ENCODE measurements at regions not wholly inside any gene's neighbourhood (a gene's known extent, or its start where the extent isn't known, plus 50 kb on each side); places are given as distances from the start of the nearest gene placed in this dataset.

- no peaks in the 10 kb centered on the region for H3K36me3 ChIP-seq (ENCODE audit: control insufficient read depth, insufficient read depth, low read length)
- H3K27me3 ChIP-seq (ENCODE audit: control insufficient read depth, insufficient read depth, low read length): no peaks in the 10 kb centered on the region
- no peak overlapping the region for H3K27ac ChIP-seq (ENCODE audit: low read depth, low read length)
- no peak for DNase-seq (ENCODE audit: low read depth in 4 of 6, low spot score in 6 of 6)
- H3K9me3 ChIP-seq (ENCODE audit: control insufficient read depth, insufficient read depth, low read length): no peaks in the 10 kb centered on the region
- no peak overlapping the region for H3K4me3 ChIP-seq (ENCODE audit: low read depth, low read length)
- H3K4me1 ChIP-seq (ENCODE audit: control insufficient read depth, insufficient read depth, low read length): no peaks in the 10 kb centered on the region
Measured at GRCh38 chr11:79561496-79561895, 120.7 kb upstream of the TENM4 start.

GRCh38 chr11:79550809-79551208 is 110.0 kb upstream of the TENM4 start:
- Histone ChIP-seq H3K27me3 (ENCODE audit: control insufficient read depth, insufficient read depth, low read length) (no peaks in the 10 kb centered on the region), H3K4me1 (ENCODE audit: control insufficient read depth, insufficient read depth, low read length) (no peaks in the 10 kb centered on the region), H3K9me3 (ENCODE audit: control insufficient read depth, insufficient read depth, low read length) (no peaks in the 10 kb centered on the region), H3K27ac (ENCODE audit: low read depth, low read length) (no peak overlapping the region), H3K4me3 (ENCODE audit: low read depth, low read length) (no peak overlapping the region), H3K36me3 (ENCODE audit: control insufficient read depth, insufficient read depth, low read length) (no peaks in the 10 kb centered on the region)
- DNase-seq (ENCODE audit: low read depth in 4 of 6, low spot score in 6 of 6): peak in 1 of 6 donors; percentile 22

GRCh38 chr11:79547256-79547655 is 106.4 kb upstream of the TENM4 start:
- H3K36me3 ChIP-seq (ENCODE audit: control insufficient read depth, insufficient read depth, low read length): no peaks in the 10 kb centered on the region
- no peaks in the 10 kb centered on the region for H3K27me3 ChIP-seq (ENCODE audit: control insufficient read depth, insufficient read depth, low read length)
- DNase-seq (ENCODE audit: low read depth in 4 of 6, low spot score in 6 of 6): no peak
- no peak overlapping the region for H3K4me3 ChIP-seq (ENCODE audit: low read depth, low read length)
- H3K9me3 ChIP-seq (ENCODE audit: control insufficient read depth, insufficient read depth, low read length): no peaks in the 10 kb centered on the region
- no peak overlapping the region for H3K27ac ChIP-seq (ENCODE audit: low read depth, low read length)
- no peaks in the 10 kb centered on the region for H3K4me1 ChIP-seq (ENCODE audit: control insufficient read depth, insufficient read depth, low read length)

GRCh38 chr11:79546351-79546750 is 105.5 kb upstream of the TENM4 start:
- 47% methylated on average over 6 of the region's 8 CpGs for WGBS (ENCODE audit: insufficient coverage)
- Histone ChIP-seq H3K4me1 (ENCODE audit: control insufficient read depth, insufficient read depth, low read length) (no peaks in the 10 kb centered on the region), H3K27ac (ENCODE audit: low read depth, low read length) (no peak overlapping the region), H3K4me3 (ENCODE audit: low read depth, low read length) (no peak overlapping the region), H3K27me3 (ENCODE audit: control insufficient read depth, insufficient read depth, low read length) (no peaks in the 10 kb centered on the region), H3K9me3 (ENCODE audit: control insufficient read depth, insufficient read depth, low read length) (no peaks in the 10 kb centered on the region), H3K36me3 (ENCODE audit: control insufficient read depth, insufficient read depth, low read length) (no peaks in the 10 kb centered on the region)
- peak in 1 of 6 donors; percentile 41 for DNase-seq (ENCODE audit: low read depth in 4 of 6, low spot score in 6 of 6)

GRCh38 chr11:79544361-79544760 is 103.5 kb upstream of the TENM4 start:
- H3K27ac ChIP-seq (ENCODE audit: low read depth, low read length): no peak overlapping the region
- 80% methylated on average over 1 of the region's 2 CpGs for WGBS (ENCODE audit: insufficient coverage)
- no peaks in the 10 kb centered on the region for H3K27me3 ChIP-seq (ENCODE audit: control insufficient read depth, insufficient read depth, low read length)
- H3K9me3 ChIP-seq (ENCODE audit: control insufficient read depth, insufficient read depth, low read length): no peaks in the 10 kb centered on the region
- DNase-seq (ENCODE audit: low read depth in 4 of 6, low spot score in 6 of 6): no peak
- H3K4me1 ChIP-seq (ENCODE audit: control insufficient read depth, insufficient read depth, low read length): no peaks in the 10 kb centered on the region
- no peak overlapping the region for H3K4me3 ChIP-seq (ENCODE audit: low read depth, low read length)
- H3K36me3 ChIP-seq (ENCODE audit: control insufficient read depth, insufficient read depth, low read length): no peaks in the 10 kb centered on the region

GRCh38 chr11:79543101-79543500 is 102.3 kb upstream of the TENM4 start:
- WGBS (ENCODE audit: insufficient coverage): 38% methylated on average over 1 of the region's 1 CpG

GRCh38 chr11:79541466-79541865 is 100.6 kb upstream of the TENM4 start:
- no peak overlapping the region for H3K4me3 ChIP-seq (ENCODE audit: low read depth, low read length)
- DNase-seq (ENCODE audit: low read depth in 4 of 6, low spot score in 6 of 6): peak in 1 of 6 donors; percentile 73
- no peak overlapping the region for H3K27ac ChIP-seq (ENCODE audit: low read depth, low read length)
- no peaks in the 10 kb centered on the region for H3K27me3 ChIP-seq (ENCODE audit: control insufficient read depth, insufficient read depth, low read length)
- no peaks in the 10 kb centered on the region for H3K9me3 ChIP-seq (ENCODE audit: control insufficient read depth, insufficient read depth, low read length)
- H3K4me1 ChIP-seq (ENCODE audit: control insufficient read depth, insufficient read depth, low read length): no peaks in the 10 kb centered on the region
- H3K36me3 ChIP-seq (ENCODE audit: control insufficient read depth, insufficient read depth, low read length): no peaks in the 10 kb centered on the region
- 40% methylated on average over 1 of the region's 4 CpGs for WGBS (ENCODE audit: insufficient coverage)

More at GRCh38 chr11:79543101-79543500, 102.3 kb upstream of the TENM4 start:
- Histone ChIP-seq H3K36me3 (ENCODE audit: control insufficient read depth, insufficient read depth, low read length) (no peaks in the 10 kb centered on the region), H3K9me3 (ENCODE audit: control insufficient read depth, insufficient read depth, low read length) (no peaks in the 10 kb centered on the region), H3K27ac (ENCODE audit: low read depth, low read length) (no peak overlapping the region), H3K4me1 (ENCODE audit: control insufficient read depth, insufficient read depth, low read length) (no peaks in the 10 kb centered on the region), H3K27me3 (ENCODE audit: control insufficient read depth, insufficient read depth, low read length) (no peaks in the 10 kb centered on the region), H3K4me3 (ENCODE audit: low read depth, low read length) (no peak overlapping the region)
- no peak for DNase-seq (ENCODE audit: low read depth in 4 of 6, low spot score in 6 of 6)

- WGBS (ENCODE audit: insufficient coverage): 93% methylated on average over 3 of the region's 3 CpGs
- Histone ChIP-seq H3K36me3 (ENCODE audit: control insufficient read depth, insufficient read depth, low read length) (no peaks in the 10 kb centered on the region), H3K4me3 (ENCODE audit: low read depth, low read length) (no peak overlapping the region), H3K27ac (ENCODE audit: low read depth, low read length) (no peak overlapping the region), H3K9me3 (ENCODE audit: control insufficient read depth, insufficient read depth, low read length) (no peaks in the 10 kb centered on the region), H3K4me1 (ENCODE audit: control insufficient read depth, insufficient read depth, low read length) (no peaks in the 10 kb centered on the region), H3K27me3 (ENCODE audit: control insufficient read depth, insufficient read depth, low read length) (no peaks in the 10 kb centered on the region)
- no peak for DNase-seq (ENCODE audit: low read depth in 4 of 6, low spot score in 6 of 6)
Measured at GRCh38 chr11:79538775-79539174, 97.9 kb upstream of the TENM4 start.

GRCh38 chr11:79536155-79536917 is 95.5 kb upstream of the TENM4 start:
- Histone ChIP-seq H3K36me3 (ENCODE audit: control insufficient read depth, insufficient read depth, low read length) (no peaks in the 10 kb centered on the region), H3K4me3 (ENCODE audit: low read depth, low read length) (no peak overlapping the region), H3K4me1 (ENCODE audit: control insufficient read depth, insufficient read depth, low read length) (no peaks in the 10 kb centered on the region), H3K27ac (ENCODE audit: low read depth, low read length) (no peak overlapping the region), H3K9me3 (ENCODE audit: control insufficient read depth, insufficient read depth, low read length) (no peaks in the 10 kb centered on the region), H3K27me3 (ENCODE audit: control insufficient read depth, insufficient read depth, low read length) (no peaks in the 10 kb centered on the region)
- WGBS (ENCODE audit: insufficient coverage): 91% methylated on average over 4 of the region's 5 CpGs
- DNase-seq (ENCODE audit: low read depth in 4 of 6, low spot score in 6 of 6): no peak

GRCh38 chr11:79535606-79536005 is 94.8 kb upstream of the TENM4 start:
- Histone ChIP-seq H3K4me3 (ENCODE audit: low read depth, low read length) (no peak overlapping the region), H3K4me1 (ENCODE audit: control insufficient read depth, insufficient read depth, low read length) (no peaks in the 10 kb centered on the region), H3K9me3 (ENCODE audit: control insufficient read depth, insufficient read depth, low read length) (no peaks in the 10 kb centered on the region), H3K27me3 (ENCODE audit: control insufficient read depth, insufficient read depth, low read length) (no peaks in the 10 kb centered on the region), H3K27ac (ENCODE audit: low read depth, low read length) (no peak overlapping the region), H3K36me3 (ENCODE audit: control insufficient read depth, insufficient read depth, low read length) (no peaks in the 10 kb centered on the region)
- no peak for DNase-seq (ENCODE audit: low read depth in 4 of 6, low spot score in 6 of 6)
- WGBS (ENCODE audit: insufficient coverage): no CpG with 5 or more reads among the region's 1 CpG

Data from spinal cord (tissue), 9 donors.